Fibroblast of lung (primary cell): ENCODE measurements at regions not wholly inside any gene's neighbourhood (a gene's known extent, or its start where the extent isn't known, plus 50 kb on each side); places are given as distances from the start of the nearest gene placed in this dataset.
A peak's percentile ranks its signal among the peaks of the same experiment; 100 is the strongest.

Source experiments
- DNase-seq, 2 donors: peaks; one replicate each; pipeline versions ENCODE4 v3.0.0 to v3.0.0-alpha.2; 2010; ENCODE audit warnings: low read depth in 2 of 2
- H2AFZ ChIP-seq: 2 replicates; pipeline ENCODE4 v1.5.1; 2012; ENCODE audit warnings: low read length, control low read depth, inconsistent platforms
- H3K27ac ChIP-seq: 2 replicates; pipeline ENCODE4 v1.5.1; 2011; ENCODE audit warnings: low read length, control low read depth; ENCODE audit not compliant: insufficient read depth
- H3K27me3 ChIP-seq: 2 replicates; pipeline ENCODE4 v1.5.1; 2011; ENCODE audit warnings: mild to moderate bottlenecking, low read length; ENCODE audit not compliant: control insufficient read depth, insufficient read depth
- H3K36me3 ChIP-seq: 2 replicates; pipeline ENCODE4 v1.5.1; 2011; ENCODE audit warnings: low read length; ENCODE audit not compliant: control insufficient read depth, insufficient read depth
- H3K4me1 ChIP-seq: 2 replicates; pipeline ENCODE4 v1.5.1; 2011; ENCODE audit warnings: low read length; ENCODE audit not compliant: control insufficient read depth, insufficient read depth; ENCODE audit errors: extremely low read depth
- H3K4me2 ChIP-seq: 2 replicates; pipeline ENCODE4 v1.5.1; 2011; ENCODE audit warnings: low read length, control low read depth; ENCODE audit not compliant: insufficient read depth; ENCODE audit errors: extremely low read depth
- H3K4me3 ChIP-seq, 4 experiments: fragments of 200-600 bp in 1 of 4; sonication (generic) in 1 of 4; replicated peaks in 1 of 4; 2 replicates each; pipeline ENCODE4 v1.5.1; 2011 to 2016; ENCODE audit warnings: low read length in 4 of 4, low read depth in 3 of 4, mild to moderate bottlenecking in 3 of 4, control low read depth in 2 of 4, inconsistent platforms in 1 of 4, mixed read lengths in 1 of 4; ENCODE audit not compliant: insufficient read depth in 1 of 4; ENCODE audit errors: control extremely low read depth in 1 of 4
- H3K79me2 ChIP-seq: 2 replicates; pipeline ENCODE4 v1.5.1; 2012; ENCODE audit warnings: mild to moderate bottlenecking, low read length, inconsistent platforms; ENCODE audit not compliant: control insufficient read depth, insufficient read depth
- H3K9ac ChIP-seq: 2 replicates; pipeline ENCODE4 v1.5.1; 2011; ENCODE audit warnings: mild to moderate bottlenecking, low read length, control low read depth; ENCODE audit not compliant: insufficient read depth
- H3K9me3 ChIP-seq: 2 replicates; pipeline ENCODE4 v1.5.1; 2012; ENCODE audit warnings: low read depth, low read length; ENCODE audit not compliant: control insufficient read depth, insufficient read depth
- H4K20me1 ChIP-seq: 2 replicates; pipeline ENCODE4 v1.5.1; 2011; ENCODE audit warnings: low read length; ENCODE audit not compliant: control insufficient read depth, insufficient read depth; ENCODE audit errors: extremely low read depth
- CTCF ChIP-seq, 2 donors: IDR thresholded peaks in 1 of 2; conservative IDR thresholded peaks in 1 of 2; 1 replicate in 1 of 2; 2 replicates in 1 of 2; pipeline ENCODE4 v1.5.1; 2011 to 2012; ENCODE audit warnings: low read length in 2 of 2, control low read depth in 1 of 2, inconsistent platforms in 1 of 2, low read depth in 1 of 2, mild to moderate bottlenecking in 1 of 2
- EZH2 ChIP-seq: IDR thresholded peaks from 2 replicates; pipeline ENCODE4 v1.5.1; 2012; ENCODE audit warnings: low read length, control low read depth, mild to moderate bottlenecking; ENCODE audit errors: missing control alignments

- Histone ChIP-seq H3K9me3 (no peaks in the 10 kb centered on the region), H3K27ac (peak overlapping the region; percentile 68), H3K4me3 (peak overlapping the region; percentile 30 to 84 (median 63)), H3K27me3 (no peaks in the 10 kb centered on the region), H3K4me2 (peak overlapping the region; percentile 76), H3K4me1 (no peaks in the 10 kb centered on the region), H4K20me1 (no peaks in the 10 kb centered on the region), H2AFZ (peak overlapping the region; percentile 88), H3K36me3 (no peaks in the 10 kb centered on the region), H3K9ac (peak overlapping the region; percentile 51), H3K79me2 (peaks cover 13% of the 10 kb centered on the region)
- TF ChIP-seq EZH2 (no peak), CTCF (conservative IDR thresholded peaks at IDR 0.05 in 1 of 2, IDR thresholded peaks at IDR 0.05 in 1 of 2; ENCODE audit: low read depth in 1 of 2, low read length in 2 of 2) (no peak)
- no peak for DNase-seq
Observed at GRCh38 chr7:112940314-112940732, 146.3 kb downstream of the GPR85 start.

- Histone ChIP-seq H3K36me3 (no peaks in the 10 kb centered on the region), H3K9me3 (no peaks in the 10 kb centered on the region), H4K20me1 (no peaks in the 10 kb centered on the region), H2AFZ (peak overlapping the region; percentile 90), H3K9ac (peak overlapping the region; percentile 76), H3K4me2 (peak overlapping the region; percentile 76), H3K27ac (peak overlapping the region; percentile 83), H3K79me2 (peaks cover 13% of the 10 kb centered on the region), H3K4me3 (peak overlapping the region; percentile 83 to 91 (median 88)), H3K27me3 (no peaks in the 10 kb centered on the region), H3K4me1 (no peaks in the 10 kb centered on the region)
- no peak for TF ChIP-seq CTCF (conservative IDR thresholded peaks at IDR 0.05 in 1 of 2, IDR thresholded peaks at IDR 0.05 in 1 of 2; ENCODE audit: low read depth in 1 of 2, low read length in 2 of 2)
- no peak for TF ChIP-seq EZH2
- peak; percentile 99 for DNase-seq
Observed at GRCh38 chr7:112939574-112940313, 146.9 kb downstream of the GPR85 start.

- Histone ChIP-seq H3K4me1 (no peaks in the 10 kb centered on the region), H3K27ac (peak overlapping the region; percentile 83), H3K79me2 (peaks cover 13% of the 10 kb centered on the region), H3K9me3 (no peaks in the 10 kb centered on the region), H3K4me3 (peak overlapping the region; percentile 83 to 91 (median 88)), H3K9ac (peak overlapping the region; percentile 76), H2AFZ (peak overlapping the region; percentile 90), H3K4me2 (peak overlapping the region; percentile 93), H3K36me3 (no peaks in the 10 kb centered on the region), H4K20me1 (no peaks in the 10 kb centered on the region), H3K27me3 (no peaks in the 10 kb centered on the region)
- TF ChIP-seq EZH2, result no peak
- no peak for TF ChIP-seq CTCF (conservative IDR thresholded peaks at IDR 0.05 in 1 of 2, IDR thresholded peaks at IDR 0.05 in 1 of 2; ENCODE audit: low read depth in 1 of 2, low read length in 2 of 2)
- peak; percentile 31 to 53 for DNase-seq
Observed at GRCh38 chr7:112938863-112939573, 147.6 kb downstream of the GPR85 start.
